Kidney (tissue), 13 donors: ENCODE measurements at regions not wholly inside any gene's neighbourhood (a gene's known extent, or its start where the extent isn't known, plus 50 kb on each side); places are given as distances from the start of the nearest gene placed in this dataset.

ENCODE experiments used
- DNase-seq, 5 donors: peaks; one replicate each; pipeline ENCODE4 v3.0.0-alpha.2; 2013 to 2020
- FAIRE-seq: peaks from 2 replicates; lab custom pipeline; 2012; peaks lifted over from hg19 to GRCh38; lab: Jason Lieb, UNC
- H3K27ac ChIP-seq, 2 donors: one replicate each; pipeline ENCODE4 v1.7.0; 2013; ENCODE audit warnings: low read depth in 2 of 2, low read length in 2 of 2, inconsistent platforms in 1 of 2
- H3K27me3 ChIP-seq: one replicate; pipeline ENCODE4 v1.7.1; 2013; ENCODE audit warnings: low read length, inconsistent platforms; ENCODE audit not compliant: control insufficient read depth, insufficient read depth
- H3K36me3 ChIP-seq, 3 donors: one replicate each; pipeline versions ENCODE4 v1.7.0 to v1.7.1; 2013; ENCODE audit warnings: low read length in 3 of 3, control low read depth in 1 of 3, inconsistent platforms in 1 of 3; ENCODE audit not compliant: insufficient read depth in 3 of 3, control insufficient read depth in 2 of 3
- H3K4me1 ChIP-seq, 3 donors: one replicate each; pipeline versions ENCODE4 v1.7.0 to v1.7.1; 2013; ENCODE audit warnings: low read length in 3 of 3, inconsistent platforms in 1 of 3, low read depth in 1 of 3; ENCODE audit not compliant: control insufficient read depth in 2 of 3, insufficient read depth in 2 of 3
- H3K4me3 ChIP-seq, 3 donors: one replicate each; pipeline versions ENCODE4 v1.7.0 to v1.8.1; 2013; ENCODE audit warnings: low read length in 3 of 3, control low read depth in 1 of 3, inconsistent platforms in 1 of 3
- H3K9ac ChIP-seq, 3 donors: one replicate each; pipeline versions ENCODE4 v1.7.0 to v1.7.1; 2013; ENCODE audit warnings: low read length in 3 of 3, control low read depth in 1 of 3, inconsistent platforms in 1 of 3
- H3K9me3 ChIP-seq, 3 donors: one replicate each; pipeline versions ENCODE4 v1.7.0 to v1.7.1; 2013; ENCODE audit warnings: low read length in 3 of 3, control low read depth in 1 of 3, inconsistent platforms in 1 of 3; ENCODE audit not compliant: control insufficient read depth in 2 of 3, insufficient read depth in 1 of 3
- CTCF ChIP-seq: IDR thresholded peaks from 3 replicates; pipeline ENCODE4 v1.5.1; 2012; ENCODE audit warnings: mild to moderate bottlenecking, moderate library complexity, borderline replicate concordance; ENCODE audit not compliant: insufficient read depth; ENCODE audit errors: extremely low read depth
- intact Hi-C: fragments of 100-400 bp; cut with DNase I; formaldehyde crosslinking; loops from one replicate; pipeline ENCODE4 v1.11.1; 2022
- donor health status: control.
- donor health status: control.
- donor health status: control.
- donor health status: control.
- donor health status: control.
- donor health status: DM: yes; HTN: yes; CAD: no.
- donor health status: Normal renal cell carcinoma (clear cell type).

DNA sequence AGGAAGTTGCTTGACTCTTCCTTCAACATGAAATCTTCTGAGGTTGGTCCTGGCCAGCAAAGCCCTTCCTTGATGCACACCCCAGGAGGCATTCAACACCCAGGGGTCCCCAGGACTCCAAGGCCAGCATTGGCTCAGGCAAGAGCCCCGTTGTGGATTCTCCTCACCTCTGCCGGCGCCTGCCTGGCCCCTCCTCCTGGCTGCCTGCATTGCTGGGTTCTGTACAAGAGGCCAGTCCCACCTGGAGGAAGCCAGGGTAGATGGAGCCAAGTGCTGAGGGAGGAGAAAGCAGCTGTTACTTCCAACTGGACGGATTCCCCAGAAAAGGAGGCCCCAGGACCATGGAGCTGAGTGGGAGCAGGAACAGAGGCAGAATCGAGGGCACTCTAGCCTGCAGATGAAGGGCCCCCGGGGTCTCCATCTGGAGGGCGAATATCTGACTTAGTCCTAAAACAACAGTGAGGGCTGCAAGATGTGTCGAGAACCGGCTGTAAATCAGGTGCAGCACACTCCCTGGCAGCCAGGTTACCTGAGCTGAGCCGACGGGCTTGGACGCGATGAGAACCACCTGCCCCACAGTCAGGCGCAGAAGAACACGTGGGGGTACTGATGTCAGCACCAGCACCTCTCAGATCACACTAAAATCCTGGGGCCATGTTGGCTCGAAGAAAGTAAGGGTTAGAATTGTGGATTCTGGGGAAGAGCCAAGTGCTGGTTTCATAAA lies 399.6 kb upstream of the SALL3 start:
- TF ChIP-seq CTCF, result no peak
- Histone ChIP-seq H3K4me1 (no peaks in the 10 kb centered on the region), H3K9ac (no peak overlapping the region), H3K4me3 (no peak overlapping the region), H3K9me3 (peaks cover 0 to under 1% (median 0%) of the 10 kb centered on the region in 3 donors), H3K36me3 (no peaks in the 10 kb centered on the region), H3K27me3 (no peaks in the 10 kb centered on the region), H3K27ac (no peak overlapping the region)
- intact Hi-C loops, result no loop called here
- DNase-seq, result no peak
- FAIRE-seq, result no peak

DNA sequence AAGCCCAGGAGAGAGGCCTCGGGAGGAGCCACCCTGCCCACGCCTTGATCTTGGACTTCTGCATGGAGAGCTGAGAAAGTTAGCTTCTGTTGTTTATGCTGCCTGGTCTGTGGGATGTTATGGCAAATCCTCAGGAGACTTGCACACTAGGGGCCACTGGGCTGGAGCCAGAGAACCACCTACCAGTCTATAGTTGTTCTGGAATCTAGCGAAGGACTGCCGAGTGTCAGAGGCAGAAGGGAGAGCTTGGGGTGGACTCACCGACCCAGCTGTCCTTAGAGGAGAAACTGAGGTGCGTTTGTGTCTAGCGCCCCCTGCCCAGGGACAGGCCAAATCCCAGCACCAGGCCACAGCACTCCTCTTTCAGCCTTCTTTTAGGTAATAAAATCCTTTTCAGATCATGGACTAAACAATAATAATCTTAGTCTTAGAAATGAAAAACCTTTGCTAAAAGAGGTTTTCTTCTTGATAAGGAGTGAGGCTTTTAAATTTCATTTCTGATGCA lies 398.7 kb upstream of the SALL3 start:
- H3K27me3 ChIP-seq, result no peaks in the 10 kb centered on the region
- FAIRE-seq, result no peak

DNA sequence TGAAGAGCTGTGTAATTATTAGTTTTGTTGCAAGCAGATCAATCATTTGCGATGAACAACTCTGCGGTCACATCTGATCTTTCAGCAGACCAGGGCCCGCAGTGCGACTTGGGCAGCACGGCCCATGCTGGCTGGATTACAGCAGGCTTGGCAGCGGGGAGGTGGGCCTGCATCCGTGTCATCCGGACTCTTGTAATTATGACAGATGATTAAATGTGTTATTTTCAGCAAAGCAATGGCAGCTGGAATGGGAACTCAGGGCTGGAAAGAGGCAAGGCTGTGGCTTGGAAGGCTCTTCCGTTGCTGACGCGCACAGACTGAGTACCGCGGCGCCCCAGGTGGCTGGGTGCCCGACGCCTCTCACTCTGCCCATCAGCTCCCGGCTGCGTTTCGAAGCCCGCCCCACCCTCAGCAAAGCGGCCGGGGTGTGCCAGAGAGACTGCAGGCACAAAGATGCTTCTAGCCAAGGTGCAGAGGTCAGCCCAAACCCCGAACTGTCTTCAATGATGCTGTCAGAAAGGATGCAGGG lies 397.4 kb upstream of the SALL3 start:
- H3K9me3 ChIP-seq, result no peaks in the 10 kb centered on the region
- FAIRE-seq (no peak), DNase-seq (no peak)
- no peak overlapping the region for H3K27ac ChIP-seq
- H3K4me1 ChIP-seq, result no peaks in the 10 kb centered on the region
- intact Hi-C loops, result no loop called here
- no peak for TF ChIP-seq CTCF
- H3K36me3 ChIP-seq, result no peaks in the 10 kb centered on the region
- no peak overlapping the region for H3K9ac ChIP-seq
- no peaks in the 10 kb centered on the region for H3K27me3 ChIP-seq
- no peak overlapping the region for H3K4me3 ChIP-seq

More for the DNA sequence above, 398.7 kb upstream of the SALL3 start:
- Histone ChIP-seq H3K27ac (no peak overlapping the region), H3K4me1 (no peaks in the 10 kb centered on the region), H3K36me3 (no peaks in the 10 kb centered on the region), H3K4me3 (no peak overlapping the region), H3K9ac (no peak overlapping the region), H3K9me3 (no peaks in the 10 kb centered on the region)
- TF ChIP-seq CTCF, result no peak
- intact Hi-C loops, result no loop called here
- no peak for DNase-seq
